Body of pancreas (tissue), 4 donors: ENCODE measurements at regions not wholly inside any gene's neighbourhood (a gene's known extent, or its start where the extent isn't known, plus 50 kb on each side); places are given as distances from the start of the nearest gene placed in this dataset.

ENCODE experiments used
- ATAC-seq: fragments of 150-250 bp; one replicate; pipeline ENCODE4 v1.9.1; 2016
- DNase-seq, 4 donors: peaks; one replicate each; pipeline ENCODE4 v3.0.0-alpha.2; 2019
- H3K27ac ChIP-seq, 4 donors: fragments of 200-600 bp; sonication (generic); 1 replicate in 3 of 4; 2 replicates in 1 of 4; pipeline versions ENCODE4 v1.5.1 to v1.6.1; 2016 to 2019; ENCODE audit warnings: mild to moderate bottlenecking in 1 of 4, mixed read lengths in 1 of 4, moderate library complexity in 1 of 4
- H3K27me3 ChIP-seq, 2 donors: fragments of 200-600 bp; sonication (generic); one replicate each; pipeline ENCODE4 v1.6.0; 2016; ENCODE audit warnings: mild to moderate bottlenecking in 1 of 2
- H3K36me3 ChIP-seq, 2 donors: fragments of 200-600 bp; sonication (generic); replicated peaks in 1 of 2; 2 replicates each; pipeline ENCODE4 v1.5.1; 2016; ENCODE audit warnings: low read depth in 2 of 2; ENCODE audit not compliant: insufficient read depth in 1 of 2
- H3K4me1 ChIP-seq: fragments of 200-600 bp; sonication (generic); one replicate; pipeline ENCODE4 v1.6.0; 2016
- H3K4me3 ChIP-seq, 2 donors: fragments of 200-600 bp; sonication (generic); 1 replicate in 1 of 2; 2 replicates in 1 of 2; pipeline ENCODE4 v1.5.1; 2016 to 2019
- H3K9me3 ChIP-seq, 3 donors: fragments of 200-600 bp; sonication (generic); 1 replicate in 2 of 3; 2 replicates in 1 of 3; pipeline ENCODE4 v1.5.1; 2016
- CTCF ChIP-seq, 7 experiments: fragments of 450-650 bp in 4 of 7; fragments of 200-600 bp in 3 of 7; sonication (generic) in 3 of 7; IDR thresholded peaks; one replicate each; pipeline ENCODE4 v1.5.1; 2016 to 2019; ENCODE audit warnings: antibody characterized with exemption in 7 of 7
- POLR2A ChIP-seq, 3 donors: fragments of 450-650 bp; IDR thresholded peaks; one replicate each; pipeline ENCODE4 v1.6.1; 2016; ENCODE audit warnings: antibody characterized with exemption in 3 of 3, mild to moderate bottlenecking in 2 of 3
- WGBS, 2 donors: methylation state at CpG; one replicate each; pipeline ENCODE4 v1.1.5; 2017; 5-methylcytosine and 5-hydroxymethylcytosine counted together
- intact Hi-C: fragments of 100-400 bp; cut with DNase I; formaldehyde crosslinking; loops from one replicate; pipeline ENCODE4 v1.15.1; 2023

- Histone ChIP-seq H3K9me3 (no peaks in the 10 kb centered on the region), H3K4me3 (no peak overlapping the region), H3K36me3 (no peaks in the 10 kb centered on the region), H3K27me3 (no peaks in the 10 kb centered on the region), H3K4me1 (no peaks in the 10 kb centered on the region), H3K27ac (peak overlapping the region in 1 of 4 donors; percentile 21)
- WGBS, 2 donors = 69 to 70% methylated on average over 1 of the region's 1 CpG
- DNase-seq (no peak), ATAC-seq (no peak)
- TF ChIP-seq CTCF (IDR thresholded peaks at IDR 0.05) (no peak), POLR2A (IDR thresholded peaks at IDR 0.05) (no peak)
- intact Hi-C loops = no loop called here
These were observed 609.5 kb downstream of the SLITRK1 start for GRCh38 chr13:83272652-83273240.

GRCh38 chr13:83272076-83272475, 610.2 kb downstream of the SLITRK1 start:
- no peaks in the 10 kb centered on the region for H3K27me3 ChIP-seq
- no peak overlapping the region for H3K4me3 ChIP-seq
- 31 to 53% methylated on average over 1 of the region's 1 CpG for WGBS, 2 donors
- no peaks in the 10 kb centered on the region for H3K4me1 ChIP-seq
- H3K27ac ChIP-seq = peak overlapping the region in 1 of 4 donors; percentile 21
- TF ChIP-seq CTCF (IDR thresholded peaks at IDR 0.05) (no peak), POLR2A (IDR thresholded peaks at IDR 0.05) (no peak)
- no peak for DNase-seq
- intact Hi-C loops = no loop called here
- H3K36me3 ChIP-seq = no peaks in the 10 kb centered on the region
- no peaks in the 10 kb centered on the region for H3K9me3 ChIP-seq
- no peak for ATAC-seq

GRCh38 chr13:83265279-83265678, 617.0 kb downstream of the SLITRK1 start:
- intact Hi-C loops = no loop called here
- TF ChIP-seq CTCF (IDR thresholded peaks at IDR 0.05) = no peak
- TF ChIP-seq POLR2A (IDR thresholded peaks at IDR 0.05) = no peak
- Histone ChIP-seq H3K27me3 (no peaks in the 10 kb centered on the region), H3K9me3 (no peaks in the 10 kb centered on the region), H3K4me3 (no peak overlapping the region), H3K27ac (no peak overlapping the region), H3K36me3 (no peaks in the 10 kb centered on the region), H3K4me1 (no peaks in the 10 kb centered on the region)
- DNase-seq = no peak
- ATAC-seq = no peak
- WGBS, 2 donors = 51 to 64% methylated on average over 5 of the region's 5 CpGs

GRCh38 chr13:83248751-83249150, 633.5 kb downstream of the SLITRK1 start:
- Histone ChIP-seq H3K27me3 (no peaks in the 10 kb centered on the region), H3K9me3 (no peaks in the 10 kb centered on the region), H3K4me3 (no peak overlapping the region), H3K36me3 (no peaks in the 10 kb centered on the region), H3K4me1 (no peaks in the 10 kb centered on the region), H3K27ac (no peak overlapping the region)
- DNase-seq (peak in 1 of 4 donors; percentile 8), ATAC-seq (no peak)
- intact Hi-C loops = no loop called here
- WGBS, 2 donors = 76 to 86% methylated on average over 6 of the region's 6 CpGs
- TF ChIP-seq CTCF (IDR thresholded peaks at IDR 0.05) = no peak
- no peak for TF ChIP-seq POLR2A (IDR thresholded peaks at IDR 0.05)

- no peaks in the 10 kb centered on the region for H3K36me3 ChIP-seq
- DNase-seq (no peak), ATAC-seq (no peak)
- intact Hi-C loops = no loop called here
- 73 to 75% methylated on average over 1 of the region's 1 CpG for WGBS, 2 donors
- H3K4me3 ChIP-seq = no peak overlapping the region
- no peaks in the 10 kb centered on the region for H3K9me3 ChIP-seq
- H3K4me1 ChIP-seq = no peaks in the 10 kb centered on the region
- TF ChIP-seq POLR2A (IDR thresholded peaks at IDR 0.05) (no peak), CTCF (IDR thresholded peaks at IDR 0.05) (no peak)
- H3K27me3 ChIP-seq = no peaks in the 10 kb centered on the region
- no peak overlapping the region for H3K27ac ChIP-seq
These were observed 649.6 kb downstream of the SLITRK1 start for GRCh38 chr13:83232626-83233025.
